ENCODE measurements at regions not wholly inside any gene's neighbourhood (a gene's known extent, or its start where the extent isn't known, plus 50 kb on each side); places are given as distances from the start of the nearest gene placed in this dataset.

- no peak for DNase-seq (ENCODE audit: extremely low read depth, low read depth)
Measured at GRCh38 chr1:38268226-38268625, 221.6 kb upstream of the POU3F1 start.

DNA sequence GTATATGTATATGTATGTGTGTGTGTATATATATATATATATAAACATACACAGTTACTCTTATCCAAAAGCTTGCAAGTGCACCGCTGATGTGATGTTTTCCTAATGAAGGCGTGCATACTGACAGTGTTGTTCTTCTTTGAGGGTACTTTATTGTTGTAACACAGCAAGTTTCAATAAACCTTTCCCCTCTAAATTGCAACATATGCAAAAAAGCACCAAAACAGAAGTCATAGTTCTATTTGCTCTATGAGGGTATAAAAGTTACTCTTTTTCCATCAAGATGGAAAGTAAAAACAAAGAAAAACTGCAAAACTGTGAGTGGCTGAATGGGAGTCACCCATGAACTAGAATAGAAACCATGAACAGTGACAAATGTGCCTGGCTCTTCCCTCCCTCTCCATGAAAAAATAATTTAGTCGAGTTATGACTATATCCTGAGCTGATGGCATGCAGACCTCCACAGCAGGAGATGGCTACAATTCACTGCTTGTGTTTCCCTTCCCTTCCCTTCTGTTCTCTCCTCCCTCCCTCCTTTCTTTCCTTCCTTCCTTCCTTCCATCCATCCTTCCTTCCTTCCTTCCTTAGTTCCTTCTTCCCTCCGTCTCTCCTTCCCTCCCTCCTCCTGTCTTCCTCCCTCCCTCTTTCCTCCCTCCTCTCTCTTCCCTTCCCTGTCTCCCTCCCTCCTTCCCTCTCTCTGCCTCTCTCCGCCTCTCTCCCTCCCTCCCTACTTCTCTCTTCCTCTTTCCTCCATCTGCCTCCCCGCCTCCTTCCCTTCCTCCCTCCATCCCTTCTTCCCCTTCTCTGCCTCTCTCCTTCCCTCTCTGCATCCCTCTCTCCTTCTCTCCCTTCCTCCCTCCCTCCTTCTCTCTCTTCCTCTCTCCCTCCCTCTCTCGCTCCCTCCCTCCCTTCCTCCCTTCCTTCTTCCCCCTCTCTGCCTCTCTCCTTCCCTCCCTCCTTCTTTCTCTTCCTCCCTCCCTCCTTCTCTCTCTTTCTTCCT is 220.7 kb upstream of the POU3F1 start:
- no peak for DNase-seq (ENCODE audit: extremely low read depth, low read depth)
- TF ChIP-seq, protein P1, sequence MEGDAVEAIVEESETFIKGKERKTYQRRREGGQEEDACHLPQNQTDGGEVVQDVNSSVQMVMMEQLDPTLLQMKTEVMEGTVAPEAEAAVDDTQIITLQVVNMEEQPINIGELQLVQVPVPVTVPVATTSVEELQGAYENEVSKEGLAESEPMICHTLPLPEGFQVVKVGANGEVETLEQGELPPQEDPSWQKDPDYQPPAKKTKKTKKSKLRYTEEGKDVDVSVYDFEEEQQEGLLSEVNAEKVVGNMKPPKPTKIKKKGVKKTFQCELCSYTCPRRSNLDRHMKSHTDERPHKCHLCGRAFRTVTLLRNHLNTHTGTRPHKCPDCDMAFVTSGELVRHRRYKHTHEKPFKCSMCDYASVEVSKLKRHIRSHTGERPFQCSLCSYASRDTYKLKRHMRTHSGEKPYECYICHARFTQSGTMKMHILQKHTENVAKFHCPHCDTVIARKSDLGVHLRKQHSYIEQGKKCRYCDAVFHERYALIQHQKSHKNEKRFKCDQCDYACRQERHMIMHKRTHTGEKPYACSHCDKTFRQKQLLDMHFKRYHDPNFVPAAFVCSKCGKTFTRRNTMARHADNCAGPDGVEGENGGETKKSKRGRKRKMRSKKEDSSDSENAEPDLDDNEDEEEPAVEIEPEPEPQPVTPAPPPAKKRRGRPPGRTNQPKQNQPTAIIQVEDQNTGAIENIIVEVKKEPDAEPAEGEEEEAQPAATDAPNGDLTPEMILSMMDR (IDR thresholded peaks at IDR 0.05; ENCODE audit: low read depth, low read length) = no peak

More at GRCh38 chr1:38268226-38268625, 221.6 kb upstream of the POU3F1 start:
- TF ChIP-seq, protein P1 (IDR thresholded peaks at IDR 0.05; ENCODE audit: low read depth, low read length) = no peak

GRCh38 chr1:38266197-38266520 is 219.6 kb upstream of the POU3F1 start:
- DNase-seq (ENCODE audit: extremely low read depth, low read depth) = no peak

DNA sequence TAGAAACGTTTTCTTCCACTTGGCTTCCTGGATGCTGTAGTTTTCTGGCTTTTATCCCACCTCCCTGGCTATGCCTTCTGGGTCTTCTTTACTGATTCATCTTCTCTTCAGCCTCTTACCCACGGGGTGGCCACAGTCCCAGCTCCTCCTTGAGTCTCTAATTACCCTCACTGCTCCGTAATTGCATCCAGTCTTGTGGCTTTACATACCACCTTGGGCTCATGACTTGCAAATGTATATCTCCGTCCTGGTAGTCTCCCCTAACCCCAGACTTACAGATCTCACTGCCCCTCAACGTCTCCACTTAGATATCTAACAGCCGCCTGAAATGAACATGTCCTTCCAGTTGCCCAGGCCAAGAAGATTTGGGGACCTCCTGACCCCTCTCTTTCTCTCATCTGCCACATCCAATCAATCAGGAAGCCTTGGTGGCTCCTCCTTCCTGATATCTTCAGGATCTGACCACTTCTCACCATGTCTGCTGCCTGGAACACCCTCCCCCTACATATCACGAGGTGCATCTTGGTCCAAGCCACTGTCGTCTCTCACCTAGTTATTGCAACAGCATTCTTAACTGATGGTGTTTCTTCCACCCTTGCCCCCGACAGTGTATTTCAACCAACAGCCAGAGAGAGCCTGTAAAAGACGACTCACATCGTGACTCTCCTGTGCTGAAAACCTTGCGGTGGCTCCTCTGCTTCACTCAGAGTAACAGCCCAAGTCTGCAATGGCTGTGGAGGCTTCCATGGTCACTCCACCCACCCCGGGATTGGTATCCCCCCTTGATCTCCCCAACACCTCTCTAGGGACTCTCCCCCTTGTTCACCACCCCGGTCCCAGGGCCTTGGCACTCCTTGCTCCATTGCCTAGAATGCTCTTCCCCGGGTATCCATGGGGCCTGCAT is 219.0 kb upstream of the POU3F1 start:
- TF ChIP-seq, protein P1 (IDR thresholded peaks at IDR 0.05; ENCODE audit: low read depth, low read length) = no peak
- DNase-seq (ENCODE audit: extremely low read depth, low read depth) = no peak

More at GRCh38 chr1:38266197-38266520, 219.6 kb upstream of the POU3F1 start:
- TF ChIP-seq, protein P1 (IDR thresholded peaks at IDR 0.05; ENCODE audit: low read depth, low read length) = no peak

DNA sequence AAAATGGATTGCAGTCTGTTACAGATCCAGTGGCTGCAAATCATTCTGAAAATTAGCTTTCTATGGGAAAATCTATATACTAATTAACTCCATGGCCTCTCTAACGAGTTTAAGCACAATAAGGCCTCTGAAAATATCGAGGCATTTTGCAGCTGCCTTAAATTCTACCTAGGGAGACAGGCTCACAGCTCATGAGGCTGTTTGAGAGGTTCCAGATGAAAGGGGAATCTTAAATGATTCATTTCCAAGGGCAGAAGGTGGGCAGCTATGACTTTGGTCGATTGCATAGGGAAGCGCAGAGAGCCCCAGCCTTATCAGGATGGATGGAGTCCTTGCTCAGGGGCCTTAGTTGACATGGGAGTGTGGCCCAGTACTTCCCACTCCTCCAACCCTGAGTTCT is 216.8 kb upstream of the POU3F1 start:
- TF ChIP-seq, protein P1 (IDR thresholded peaks at IDR 0.05; ENCODE audit: low read depth, low read length) = no peak
- DNase-seq (ENCODE audit: extremely low read depth, low read depth) = no peak

DNA sequence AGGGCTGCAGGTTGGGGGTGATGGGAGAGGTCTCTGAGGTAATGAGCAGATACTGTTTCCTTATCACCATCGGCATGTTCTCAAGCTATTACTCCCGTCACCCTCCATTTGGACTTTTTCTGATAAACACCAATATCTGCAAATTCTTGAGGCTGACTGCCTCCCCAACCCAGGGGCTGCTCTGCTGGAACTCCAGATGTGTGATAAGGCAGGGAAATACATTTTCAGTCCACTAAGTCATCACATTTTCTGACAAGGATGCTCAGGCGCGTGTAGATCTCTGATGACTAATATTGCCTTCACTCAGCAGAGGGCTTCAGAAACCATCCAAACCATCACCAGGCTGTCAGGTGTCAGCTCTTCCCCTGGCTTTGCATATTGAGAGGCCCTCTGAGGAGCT is 215.0 kb upstream of the POU3F1 start:
- TF ChIP-seq, protein P1 (IDR thresholded peaks at IDR 0.05; ENCODE audit: low read depth, low read length) = no peak
- no peak for DNase-seq (ENCODE audit: extremely low read depth, low read depth)

Data from AG09319 (cell line).